H9 (cell line): ENCODE measurements at regions not wholly inside any gene's neighbourhood (a gene's known extent, or its start where the extent isn't known, plus 50 kb on each side); places are given as distances from the start of the nearest gene placed in this dataset.

Source experiments
- DNase-seq: peaks from one replicate; pipeline ENCODE4 v3.0.0-alpha.2; 2017
- H2AFZ ChIP-seq: one replicate; pipeline ENCODE4 v1.6.1; 2013; ENCODE audit warnings: mild to moderate bottlenecking, low read length, control low read depth, moderate library complexity
- H2AK5ac ChIP-seq: 2 replicates; pipeline ENCODE4 v1.6.1; 2013; ENCODE audit warnings: low read length, control low read depth, mixed read lengths; ENCODE audit not compliant: insufficient read length
- H2BK120ac ChIP-seq: one replicate; pipeline ENCODE4 v1.6.1; 2013; ENCODE audit warnings: low read depth, mild to moderate bottlenecking, low read length, control low read depth, inconsistent platforms; ENCODE audit not compliant: poor library complexity, severe bottlenecking
- H2BK12ac ChIP-seq: 2 replicates; pipeline ENCODE4 v1.6.1; 2013; ENCODE audit warnings: low read length, control low read depth, mixed read lengths, low read depth; ENCODE audit not compliant: insufficient read length
- H2BK15ac ChIP-seq: 2 replicates; pipeline ENCODE4 v1.6.1; 2013; ENCODE audit warnings: low read depth, low read length, control low read depth
- H2BK20ac ChIP-seq: one replicate; pipeline ENCODE4 v1.6.1; 2013; ENCODE audit warnings: low read depth, mild to moderate bottlenecking, low read length, control low read depth, inconsistent platforms; ENCODE audit not compliant: poor library complexity, severe bottlenecking
- H2BK5ac ChIP-seq: 2 replicates; pipeline ENCODE4 v1.6.1; 2013; ENCODE audit warnings: low read length, control low read depth, mixed read lengths; ENCODE audit not compliant: insufficient read length
- H3K14ac ChIP-seq: 2 replicates; pipeline ENCODE4 v1.6.1; 2013; ENCODE audit warnings: low read length, control low read depth; ENCODE audit not compliant: insufficient read depth
- H3K18ac ChIP-seq: 2 replicates; pipeline ENCODE4 v1.6.1; 2013; ENCODE audit warnings: low read depth, mild to moderate bottlenecking, mixed read lengths, low read length, control low read depth; ENCODE audit not compliant: insufficient read length
- H3K23ac ChIP-seq: 2 replicates; pipeline ENCODE4 v1.6.1; 2013; ENCODE audit warnings: low read length, control low read depth, mixed read lengths, low read depth; ENCODE audit not compliant: insufficient read length
- H3K23me2 ChIP-seq: 2 replicates; pipeline ENCODE4 v1.6.1; 2013; ENCODE audit warnings: low read depth, mild to moderate bottlenecking, mixed read lengths, low read length, control low read depth; ENCODE audit not compliant: insufficient read length, poor library complexity, severe bottlenecking
- H3K27ac ChIP-seq: 2 replicates; pipeline ENCODE4 v1.5.1; 2013; ENCODE audit warnings: low read length, control low read depth, mixed read lengths, low read depth; ENCODE audit not compliant: insufficient read length
- H3K27me3 ChIP-seq: 2 replicates; pipeline ENCODE4 v1.6.1; 2013; ENCODE audit warnings: low read length, control low read depth, inconsistent platforms; ENCODE audit not compliant: insufficient read depth
- H3K4ac ChIP-seq: 2 replicates; pipeline ENCODE4 v1.6.1; 2013; ENCODE audit warnings: low read depth, mild to moderate bottlenecking, control low read depth, inconsistent platforms, low read length, moderate library complexity
- H3K4me1 ChIP-seq: 2 replicates; pipeline ENCODE4 v1.6.1; 2013; ENCODE audit warnings: low read length, control low read depth, inconsistent platforms; ENCODE audit not compliant: insufficient read depth
- H3K4me2 ChIP-seq: 2 replicates; pipeline ENCODE4 v1.6.1; 2013; ENCODE audit warnings: low read length, control low read depth, mixed read lengths; ENCODE audit not compliant: insufficient read length, insufficient read depth
- H3K56ac ChIP-seq: 2 replicates; pipeline ENCODE4 v1.6.1; 2013; ENCODE audit warnings: low read depth, mild to moderate bottlenecking, mixed read lengths, low read length, control low read depth; ENCODE audit not compliant: insufficient read length
- H3K79me1 ChIP-seq: 2 replicates; pipeline ENCODE4 v1.6.1; 2013; ENCODE audit warnings: low read depth, mild to moderate bottlenecking, moderate library complexity, low read length, control low read depth, inconsistent platforms; ENCODE audit not compliant: insufficient read depth, poor library complexity, severe bottlenecking
- H3K79me2 ChIP-seq: 2 replicates; pipeline ENCODE4 v1.6.1; 2013; ENCODE audit warnings: low read length, control low read depth, inconsistent platforms; ENCODE audit not compliant: insufficient read depth
- H3K9ac ChIP-seq: 2 replicates; pipeline ENCODE4 v1.6.1; 2013; ENCODE audit warnings: low read length, control low read depth, mixed read lengths; ENCODE audit not compliant: insufficient read length; ENCODE audit errors: extremely low read depth
- H3K9me3 ChIP-seq: one replicate; pipeline ENCODE4 v1.6.1; 2013; ENCODE audit warnings: low read depth, low read length, inconsistent platforms; ENCODE audit not compliant: control insufficient read depth
- H3T11ph ChIP-seq: one replicate; pipeline ENCODE4 v1.6.1; 2013; ENCODE audit warnings: mild to moderate bottlenecking, low read length, control low read depth, inconsistent platforms
- H4K20me1 ChIP-seq: one replicate; pipeline ENCODE4 v1.6.1; 2013; ENCODE audit not compliant: control insufficient read depth, insufficient read length, insufficient read depth
- H4K5ac ChIP-seq: 2 replicates; pipeline ENCODE4 v1.6.1; 2013; ENCODE audit warnings: low read depth, mild to moderate bottlenecking, mixed read lengths, low read length, control low read depth; ENCODE audit not compliant: insufficient read length
- H4K8ac ChIP-seq: replicated peaks from 2 replicates; pipeline ENCODE4 v1.6.1; 2013; ENCODE audit warnings: low read length, control low read depth, mixed read lengths, low read depth; ENCODE audit not compliant: insufficient read length
- H4K91ac ChIP-seq: 2 replicates; pipeline ENCODE4 v1.6.1; 2013; ENCODE audit warnings: low read depth, mild to moderate bottlenecking, moderate library complexity, mixed read lengths, low read length, control low read depth; ENCODE audit not compliant: insufficient read length
- H3K27ac Mint-ChIP-seq, 3 experiments: 2 replicates in 2 of 3; 3 replicates in 1 of 3; pipeline ENCODE4 v1.8.0; 2020 to 2021; ENCODE audit warnings: mixed read lengths in 3 of 3, mild to moderate bottlenecking in 1 of 3, moderate library complexity in 1 of 3
- H3K27me3 Mint-ChIP-seq: 2 replicates; pipeline ENCODE4 v1.8.0; 2021; ENCODE audit warnings: low read depth, mild to moderate bottlenecking, moderate library complexity, mixed read lengths
- H3K36me3 Mint-ChIP-seq, 3 experiments: 2 replicates in 2 of 3; 3 replicates in 1 of 3; pipeline ENCODE4 v1.8.0; 2020 to 2021; ENCODE audit warnings: low read depth in 3 of 3, mixed read lengths in 3 of 3; ENCODE audit not compliant: insufficient read depth in 1 of 3
- H3K4me1 Mint-ChIP-seq, 2 experiments: 2 replicates each; pipeline ENCODE4 v1.8.0; 2020; ENCODE audit warnings: mixed read lengths in 2 of 2
- H3K4me3 Mint-ChIP-seq, 2 experiments: 2 replicates in 1 of 2; 3 replicates in 1 of 2; pipeline ENCODE4 v1.8.0; 2020 to 2021; ENCODE audit warnings: mild to moderate bottlenecking in 2 of 2, mixed read lengths in 2 of 2, moderate library complexity in 1 of 2
- H3K9me3 Mint-ChIP-seq, 2 experiments: 2 replicates in 1 of 2; 3 replicates in 1 of 2; pipeline ENCODE4 v1.8.0; 2020; ENCODE audit warnings: mild to moderate bottlenecking in 2 of 2, mixed read lengths in 2 of 2, moderate library complexity in 1 of 2
- WGBS: extraction: QIAGEN DNeasy Blood & Tissue Kit; methylation state at CpG from one replicate; pipeline ENCODE4 v1.1.7; 2013; ENCODE audit warnings: missing lambda C conversion rate, low lambda C conversion rate, mixed read lengths; ENCODE audit not compliant: insufficient read length; ENCODE audit errors: extremely low coverage; 5-methylcytosine and 5-hydroxymethylcytosine counted together
- TF ChIP-seq, protein P1 (sequence below): fragments of 200-600 bp; sonication (generic); conservative IDR thresholded peaks from 3 replicates; pipeline ENCODE4 v1.8.0; 2021; ENCODE audit warnings: antibody characterized with exemption, mild to moderate bottlenecking

DNA sequence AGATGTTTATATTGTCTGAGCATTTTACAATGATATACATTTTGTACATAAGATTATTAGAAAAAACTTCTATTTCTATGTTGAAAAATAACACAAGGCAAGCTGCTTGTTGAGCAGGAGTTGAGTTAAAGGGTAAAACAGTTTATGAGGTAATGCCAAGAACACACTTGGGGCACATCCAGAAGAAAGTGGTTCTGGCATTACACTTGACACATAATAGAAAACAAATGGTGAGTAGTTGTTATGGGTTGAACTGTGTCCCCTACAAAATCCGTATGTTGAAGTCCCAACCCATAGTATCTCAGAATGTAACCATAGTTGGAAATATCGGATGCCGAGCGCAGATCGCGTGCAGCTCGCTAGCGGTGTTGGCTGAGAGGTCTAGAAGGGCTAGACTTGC lies 354.3 kb upstream of the GOT2 start:
- H3K4me3 Mint-ChIP-seq, result no peak overlapping the region
- no peak overlapping the region for H2AFZ ChIP-seq
- WGBS, result no CpG with 5 or more reads among the region's 8 CpGs
- H3K4me1 Mint-ChIP-seq, result 0 out of 4 replicates have a peak, but pooled peaks cover 0 to 3% of the 10 kb centered on the region in 2 experiments
- no peak overlapping the region for H4K91ac ChIP-seq
- H3K23me2 ChIP-seq, result no peaks in the 10 kb centered on the region
- H3K27ac Mint-ChIP-seq, result no peak overlapping the region
- no peak for DNase-seq
- H3K9me3 ChIP-seq, result no peaks in the 10 kb centered on the region
- H3K36me3 Mint-ChIP-seq, result no peaks in the 10 kb centered on the region
- H3K79me2 ChIP-seq, result no peaks in the 10 kb centered on the region
- H4K8ac ChIP-seq, result no peak overlapping the region
- H3K79me1 ChIP-seq, result no peaks in the 10 kb centered on the region
- TF ChIP-seq, protein P1, sequence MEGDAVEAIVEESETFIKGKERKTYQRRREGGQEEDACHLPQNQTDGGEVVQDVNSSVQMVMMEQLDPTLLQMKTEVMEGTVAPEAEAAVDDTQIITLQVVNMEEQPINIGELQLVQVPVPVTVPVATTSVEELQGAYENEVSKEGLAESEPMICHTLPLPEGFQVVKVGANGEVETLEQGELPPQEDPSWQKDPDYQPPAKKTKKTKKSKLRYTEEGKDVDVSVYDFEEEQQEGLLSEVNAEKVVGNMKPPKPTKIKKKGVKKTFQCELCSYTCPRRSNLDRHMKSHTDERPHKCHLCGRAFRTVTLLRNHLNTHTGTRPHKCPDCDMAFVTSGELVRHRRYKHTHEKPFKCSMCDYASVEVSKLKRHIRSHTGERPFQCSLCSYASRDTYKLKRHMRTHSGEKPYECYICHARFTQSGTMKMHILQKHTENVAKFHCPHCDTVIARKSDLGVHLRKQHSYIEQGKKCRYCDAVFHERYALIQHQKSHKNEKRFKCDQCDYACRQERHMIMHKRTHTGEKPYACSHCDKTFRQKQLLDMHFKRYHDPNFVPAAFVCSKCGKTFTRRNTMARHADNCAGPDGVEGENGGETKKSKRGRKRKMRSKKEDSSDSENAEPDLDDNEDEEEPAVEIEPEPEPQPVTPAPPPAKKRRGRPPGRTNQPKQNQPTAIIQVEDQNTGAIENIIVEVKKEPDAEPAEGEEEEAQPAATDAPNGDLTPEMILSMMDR, result no peak
- H4K20me1 ChIP-seq, result no peaks in the 10 kb centered on the region
- H2BK120ac ChIP-seq, result no peak overlapping the region
- H2BK5ac ChIP-seq, result no peak overlapping the region
- 0 out of 5 replicates have a peak, but pooled peaks cover 0 to 2% of the 10 kb centered on the region in 2 experiments for H3K9me3 Mint-ChIP-seq
- H3K9ac ChIP-seq, result no peak overlapping the region
- H3K56ac ChIP-seq, result no peak overlapping the region
- no peak overlapping the region for H4K5ac ChIP-seq
- no peak overlapping the region for H3K4me2 ChIP-seq
- H3K27me3 Mint-ChIP-seq, result no peaks in the 10 kb centered on the region; the same call in 1 of the 2 replicates
- no peak overlapping the region for H2BK12ac ChIP-seq
- H3K18ac ChIP-seq, result no peak overlapping the region
- no peak overlapping the region for H3K27ac ChIP-seq
- H3K27me3 ChIP-seq, result no peaks in the 10 kb centered on the region
- no peak overlapping the region for H2AK5ac ChIP-seq
- no peak overlapping the region for H2BK20ac ChIP-seq
- H3K23ac ChIP-seq, result no peak overlapping the region
- no peak overlapping the region for H3K4ac ChIP-seq
- H2BK15ac ChIP-seq, result no peak overlapping the region
- H3K14ac ChIP-seq, result no peak overlapping the region
- no peaks in the 10 kb centered on the region for H3K4me1 ChIP-seq
- H3T11ph ChIP-seq, result no peak overlapping the region
